ENCODE measurements at regions not wholly inside any gene's neighbourhood (a gene's known extent, or its start where the extent isn't known, plus 50 kb on each side); places are given as distances from the start of the nearest gene placed in this dataset.

GRCh38 chr5:91599863-91600262 is 216.7 kb upstream of the ARRDC3 start:
- TF ChIP-seq POLR2A (IDR thresholded peaks at IDR 0.05; ENCODE audit: low read length) (no peak), GATA1 (IDR thresholded peaks at IDR 0.05; ENCODE audit: low read depth, low read length) (no peak)
